ENCODE measurements at regions not wholly inside any gene's neighbourhood (a gene's known extent, or its start where the extent isn't known, plus 50 kb on each side); places are given as distances from the start of the nearest gene placed in this dataset.

DNA sequence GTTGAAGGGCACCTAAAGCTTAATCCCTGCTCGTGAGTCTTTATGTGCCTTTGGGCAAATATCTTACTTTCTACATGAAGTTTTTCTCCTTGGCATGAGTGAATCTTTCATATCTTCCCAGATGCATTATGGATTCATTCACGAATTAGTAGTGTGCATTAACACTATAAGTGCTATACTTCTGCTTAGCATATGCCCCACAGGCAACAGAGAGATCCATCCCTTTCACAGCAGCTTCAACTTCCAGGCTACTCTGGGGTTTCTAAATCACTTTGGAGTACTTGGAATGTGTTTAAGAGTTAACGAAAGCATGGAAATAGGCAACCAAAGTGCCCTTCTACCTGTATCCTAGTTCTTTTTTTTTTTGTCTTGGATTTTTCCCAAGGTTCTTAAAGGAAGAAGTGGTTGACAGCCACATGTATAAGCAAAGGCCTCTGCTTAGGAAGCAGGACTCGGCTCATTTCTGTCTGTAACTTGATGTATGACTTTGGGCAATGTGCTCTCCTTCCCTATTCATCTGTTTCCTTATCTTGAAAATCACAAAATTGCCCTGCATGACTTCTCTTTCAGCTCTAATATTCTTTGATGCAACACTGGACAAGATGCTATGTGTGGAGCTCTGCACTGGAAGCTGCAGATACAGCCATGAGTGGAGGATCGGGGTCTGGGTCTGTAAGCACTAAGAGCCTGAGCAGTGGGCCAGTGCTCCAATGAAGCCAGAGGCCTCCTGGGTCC lies 54.5 kb upstream of the ME3 start:
- no peak for TF ChIP-seq CHD2 (IDR thresholded peaks at IDR 0.05; ENCODE audit: low read length)
- TF ChIP-seq, protein P1, sequence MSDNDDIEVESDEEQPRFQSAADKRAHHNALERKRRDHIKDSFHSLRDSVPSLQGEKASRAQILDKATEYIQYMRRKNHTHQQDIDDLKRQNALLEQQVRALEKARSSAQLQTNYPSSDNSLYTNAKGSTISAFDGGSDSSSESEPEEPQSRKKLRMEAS (IDR thresholded peaks at IDR 0.05), result no peak
- no peak for TF ChIP-seq CEBPB (IDR thresholded peaks at IDR 0.05; ENCODE audit: low read depth, low read length)
- no peak for TF ChIP-seq SP1 (IDR thresholded peaks at IDR 0.05; ENCODE audit: low read depth, low read length)
- no peak for TF ChIP-seq EZH2 (IDR thresholded peaks at IDR 0.05; ENCODE audit: low read depth, low read length, severe bottlenecking)
